ENCODE measurements at regions not wholly inside any gene's neighbourhood (a gene's known extent, or its start where the extent isn't known, plus 50 kb on each side); places are given as distances from the start of the nearest gene placed in this dataset.
"Not testable (repeated sequence)": the region's sequence is repeated elsewhere in the genome, so short reads cannot be mapped to it uniquely, and the experiment has no call there.

GRCh38 chr5:116859666-116860320, 285.2 kb upstream of the SEMA6A start (continued):
- TF ChIP-seq CREB1 (CRISPR knock-in tag; IDR thresholded peaks at IDR 0.05; ENCODE audit: low read depth), result no peak
- no peak for TF ChIP-seq CTCF (conservative IDR thresholded peaks at IDR 0.05; ENCODE audit: low read depth in 2 of 2)
- no peak for TF ChIP-seq NANOG (IDR thresholded peaks at IDR 0.05; ENCODE audit: borderline replicate concordance)

GRCh38 chr5:116858705-116859333, 284.2 kb upstream of the SEMA6A start:
- H3K9me3 Mint-ChIP-seq, result no peaks in the 10 kb centered on the region; the same call in 2 of the 3 replicates
- no peak overlapping the region for H3K27ac Mint-ChIP-seq
- Histone ChIP-seq H4K20me1 (replicated peaks; ENCODE audit: insufficient read depth) (no peaks in the 10 kb centered on the region), H3K4me3 (no peak overlapping the region), H3K27me3 (ENCODE audit: insufficient read depth) (no peaks in the 10 kb centered on the region), H2AFZ (0 out of 2 replicates have a peak overlapping the region, but pooled peaks have one; percentile 14), H3K4me2 (no peak overlapping the region), H3F3A (replicated peaks; ENCODE audit: low read depth) (peaks cover 12% of the 10 kb centered on the region), H3K4me1 (ENCODE audit: insufficient read depth) (peaks cover 37% of the 10 kb centered on the region), H3K9me2 (ENCODE audit: insufficient read depth) (no peaks in the 10 kb centered on the region), H3K79me2 (replicated peaks; ENCODE audit: insufficient read depth) (no peaks in the 10 kb centered on the region), H3K27ac (ENCODE audit: low read depth) (no peak overlapping the region), H3K36me3 (ENCODE audit: insufficient read depth) (no peaks in the 10 kb centered on the region)
- no peak overlapping the region for H3K4me3 Mint-ChIP-seq
- H3K4me1 Mint-ChIP-seq, result peaks cover 53% of the 10 kb centered on the region
- no peak for TF ChIP-seq CREB1 (CRISPR knock-in tag; IDR thresholded peaks at IDR 0.05; ENCODE audit: low read depth)
- no peak for TF ChIP-seq ZNF114 (CRISPR knock-in tag; IDR thresholded peaks at IDR 0.05)
- ATAC-seq (no peak), DNase-seq (ENCODE audit: low spot score) (no peak)
- peaks cover 4% of the 10 kb centered on the region for H3K27me3 Mint-ChIP-seq (ENCODE audit: insufficient read depth, low read depth, poor library complexity)
- H3K36me3 Mint-ChIP-seq (ENCODE audit: low read depth), result no peaks in the 10 kb centered on the region

- DNase-seq (ENCODE audit: low spot score); H2AFZ ChIP-seq; H3K27ac Mint-ChIP-seq; H3F3A ChIP-seq (replicated peaks; ENCODE audit: low read depth); H3K27me3 Mint-ChIP-seq (ENCODE audit: insufficient read depth, low read depth, poor library complexity); H3K9me2 ChIP-seq (ENCODE audit: insufficient read depth); H4K20me1 ChIP-seq (replicated peaks; ENCODE audit: insufficient read depth); H3K36me3 ChIP-seq (ENCODE audit: insufficient read depth); H3K4me2 ChIP-seq; H3K79me2 ChIP-seq (replicated peaks; ENCODE audit: insufficient read depth); H3K27me3 ChIP-seq (ENCODE audit: insufficient read depth); H3K4me3 ChIP-seq; H3K36me3 Mint-ChIP-seq (ENCODE audit: low read depth); H3K27ac ChIP-seq (ENCODE audit: low read depth); H3K4me3 Mint-ChIP-seq; ATAC-seq; H3K9me3 Mint-ChIP-seq: not testable (repeated sequence)
- peaks cover 49% of the 10 kb centered on the region for H3K4me1 Mint-ChIP-seq
- peaks cover 29% of the 10 kb centered on the region for H3K4me1 ChIP-seq (ENCODE audit: insufficient read depth)
These were observed 283.4 kb upstream of the SEMA6A start for GRCh38 chr5:116858020-116858419.

- no peak for ATAC-seq
- no peaks in the 10 kb centered on the region for H3K36me3 ChIP-seq (ENCODE audit: insufficient read depth)
- Mint-ChIP-seq H3K36me3 (ENCODE audit: low read depth) (no peaks in the 10 kb centered on the region), H3K27me3 (ENCODE audit: insufficient read depth, low read depth, poor library complexity) (no peaks in the 10 kb centered on the region), H3K27ac (no peak overlapping the region; the same call in 1 of the 2 replicates), H3K9me3 (no peaks in the 10 kb centered on the region), H3K4me3 (0 out of 3 replicates have a peak overlapping the region, but pooled peaks have one; percentile 17), H3K4me1 (peaks cover 48% of the 10 kb centered on the region)
- H3K79me2 ChIP-seq (replicated peaks; ENCODE audit: insufficient read depth), result no peaks in the 10 kb centered on the region
- H3K4me3 ChIP-seq, result no peak overlapping the region
- no peak overlapping the region for H3K27ac ChIP-seq (ENCODE audit: low read depth)
- peaks cover 25% of the 10 kb centered on the region for H3K4me1 ChIP-seq (ENCODE audit: insufficient read depth)
- H4K20me1 ChIP-seq (replicated peaks; ENCODE audit: insufficient read depth), result no peaks in the 10 kb centered on the region
- no peaks in the 10 kb centered on the region for H3K27me3 ChIP-seq (ENCODE audit: insufficient read depth)
- peak; percentile 23 for DNase-seq (ENCODE audit: low spot score)
- H2AFZ ChIP-seq, result no peak overlapping the region
- H3F3A ChIP-seq (replicated peaks; ENCODE audit: low read depth), result no peaks in the 10 kb centered on the region
- H3K9me2 ChIP-seq (ENCODE audit: insufficient read depth), result peaks cover 2% of the 10 kb centered on the region
- peak overlapping the region; percentile 22; the same call in 1 of the 2 replicates for H3K4me2 ChIP-seq
- TF ChIP-seq NANOG (IDR thresholded peaks at IDR 0.05; ENCODE audit: borderline replicate concordance) (peak; percentile 18; the same call in 1 of the 2 replicates), REST (IDR thresholded peaks at IDR 0.05; ENCODE audit: unreplicated experiment) (no peak), CTCF (conservative IDR thresholded peaks at IDR 0.05; ENCODE audit: low read depth in 2 of 2) (no peak), ETS1 (IDR thresholded peaks at IDR 0.05) (no peak)
These were observed 281.6 kb upstream of the SEMA6A start for GRCh38 chr5:116856271-116856670.

Measured in GM23338 (cell line).